ENCODE measurements at regions not wholly inside any gene's neighbourhood (a gene's known extent, or its start where the extent isn't known, plus 50 kb on each side); places are given as distances from the start of the nearest gene placed in this dataset.
A peak's percentile ranks its signal among the peaks of the same experiment; 100 is the strongest.

DNA sequence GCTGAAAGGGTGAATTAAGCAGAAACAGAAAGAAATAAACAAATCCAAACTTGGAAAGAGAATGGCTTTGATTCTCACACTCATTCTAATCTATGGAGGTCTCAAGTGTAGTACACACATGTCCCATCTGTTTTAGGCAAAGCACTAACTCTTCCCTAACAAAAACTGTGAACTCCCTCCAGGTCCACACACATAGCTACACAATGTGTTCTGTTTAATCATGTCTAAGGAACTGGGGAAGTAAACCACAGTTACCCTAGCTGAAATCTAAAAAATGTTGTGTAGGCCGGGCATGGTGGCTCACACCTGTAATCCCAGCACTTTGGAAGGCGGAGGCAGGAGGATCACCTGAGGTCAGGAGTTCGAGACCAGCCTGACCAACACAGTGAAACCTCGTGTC, 118.7 kb upstream of the FST start:
- Histone ChIP-seq H4K12ac (ENCODE audit: low read depth, low read length) (no peak overlapping the region), H4K8ac (ENCODE audit: low read depth, low read length) (no peak overlapping the region), H3K27me3 (ENCODE audit: insufficient read depth, low read length) (no peaks in the 10 kb centered on the region), H3K4ac (ENCODE audit: low read depth, low read length) (no peak overlapping the region), H2AFZ (ENCODE audit: insufficient read depth, low read length, poor library complexity) (no peak overlapping the region), H3K36me3 (ENCODE audit: control insufficient read depth in 1 of 2, insufficient read depth in 2 of 2, low read length in 2 of 2) (no peaks in the 10 kb centered on the region), H3K79me1 (ENCODE audit: low read length) (no peaks in the 10 kb centered on the region), H3K9ac (ENCODE audit: low read length) (no peak overlapping the region), H2BK120ac (ENCODE audit: insufficient read depth, low read length, poor library complexity) (no peak overlapping the region), H3K14ac (ENCODE audit: low read length) (no peak overlapping the region), H3K79me2 (ENCODE audit: control insufficient read depth, insufficient read depth, low read length, poor library complexity) (no peaks in the 10 kb centered on the region), H2AK5ac (ENCODE audit: low read length) (no peak overlapping the region), H3K4me3 (ENCODE audit: low read depth, low read length) (no peak overlapping the region), H3K27ac (ENCODE audit: low read depth, low read length) (no peak overlapping the region), H4K91ac (ENCODE audit: low read depth, low read length) (no peak overlapping the region), H3K18ac (ENCODE audit: low read length) (no peak overlapping the region), H3K23ac (ENCODE audit: low read length) (no peak overlapping the region), H3K4me1 (ENCODE audit: control insufficient read depth in 1 of 2, insufficient read depth in 2 of 2, low read length in 2 of 2) (no peaks in the 10 kb centered on the region), H2BK5ac (ENCODE audit: low read depth, low read length, poor library complexity) (no peak overlapping the region), H3K4me2 (ENCODE audit: low read length) (no peak overlapping the region), H2BK12ac (ENCODE audit: low read length) (no peak overlapping the region), H3K9me3 (ENCODE audit: insufficient read depth, low read depth, low read length) (no peaks in the 10 kb centered on the region)
- no CpG with 5 or more reads among the region's 4 CpGs for WGBS (ENCODE audit: extremely low coverage, insufficient coverage, insufficient read length)
- DNase-seq = no peak

DNA sequence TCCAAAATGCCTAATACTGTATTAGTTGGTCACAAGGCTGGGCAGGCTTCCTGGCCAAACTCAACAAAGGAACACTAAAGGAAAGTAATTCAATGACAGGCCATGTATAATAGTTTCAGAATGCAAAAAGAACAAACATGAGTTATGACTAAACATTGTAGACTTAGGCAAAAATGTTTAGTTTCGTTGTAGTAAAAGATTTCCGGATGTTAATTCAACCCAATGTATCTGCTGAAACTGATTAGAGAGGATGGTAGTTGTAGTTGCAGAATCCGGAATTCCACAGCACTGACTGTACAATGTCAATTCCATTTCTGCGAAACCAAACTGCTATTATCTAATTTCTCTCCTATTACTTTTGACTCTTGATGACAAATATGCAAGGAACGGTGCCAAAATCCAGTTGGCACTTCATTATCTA, 117.9 kb upstream of the FST start:
- DNase-seq = peak; percentile 21 to 55
- Histone ChIP-seq H3K79me1 (ENCODE audit: low read length) (no peaks in the 10 kb centered on the region), H2AFZ (ENCODE audit: insufficient read depth, low read length, poor library complexity) (no peak overlapping the region), H3K14ac (ENCODE audit: low read length) (no peak overlapping the region), H3K79me2 (ENCODE audit: control insufficient read depth, insufficient read depth, low read length, poor library complexity) (no peaks in the 10 kb centered on the region), H3K23ac (ENCODE audit: low read length) (no peak overlapping the region), H2AK5ac (ENCODE audit: low read length) (no peak overlapping the region), H3K9ac (ENCODE audit: low read length) (no peak overlapping the region), H3K9me3 (ENCODE audit: insufficient read depth, low read depth, low read length) (no peaks in the 10 kb centered on the region), H3K4me1 (ENCODE audit: control insufficient read depth in 1 of 2, insufficient read depth in 2 of 2, low read length in 2 of 2) (no peaks in the 10 kb centered on the region), H2BK120ac (ENCODE audit: insufficient read depth, low read length, poor library complexity) (no peak overlapping the region), H4K12ac (ENCODE audit: low read depth, low read length) (no peak overlapping the region), H4K8ac (ENCODE audit: low read depth, low read length) (no peak overlapping the region), H3K18ac (ENCODE audit: low read length) (no peak overlapping the region), H3K27me3 (ENCODE audit: insufficient read depth, low read length) (no peaks in the 10 kb centered on the region), H2BK12ac (ENCODE audit: low read length) (no peak overlapping the region), H3K4me3 (ENCODE audit: low read depth, low read length) (no peak overlapping the region), H3K36me3 (ENCODE audit: control insufficient read depth in 1 of 2, insufficient read depth in 2 of 2, low read length in 2 of 2) (no peaks in the 10 kb centered on the region), H2BK5ac (ENCODE audit: low read depth, low read length, poor library complexity) (no peak overlapping the region), H4K91ac (ENCODE audit: low read depth, low read length) (no peak overlapping the region), H3K4ac (ENCODE audit: low read depth, low read length) (no peak overlapping the region), H3K27ac (ENCODE audit: low read depth, low read length) (no peak overlapping the region), H3K4me2 (ENCODE audit: low read length) (no peak overlapping the region)
- no CpG with 5 or more reads among the region's 5 CpGs for WGBS (ENCODE audit: extremely low coverage, insufficient coverage, insufficient read length)

DNA sequence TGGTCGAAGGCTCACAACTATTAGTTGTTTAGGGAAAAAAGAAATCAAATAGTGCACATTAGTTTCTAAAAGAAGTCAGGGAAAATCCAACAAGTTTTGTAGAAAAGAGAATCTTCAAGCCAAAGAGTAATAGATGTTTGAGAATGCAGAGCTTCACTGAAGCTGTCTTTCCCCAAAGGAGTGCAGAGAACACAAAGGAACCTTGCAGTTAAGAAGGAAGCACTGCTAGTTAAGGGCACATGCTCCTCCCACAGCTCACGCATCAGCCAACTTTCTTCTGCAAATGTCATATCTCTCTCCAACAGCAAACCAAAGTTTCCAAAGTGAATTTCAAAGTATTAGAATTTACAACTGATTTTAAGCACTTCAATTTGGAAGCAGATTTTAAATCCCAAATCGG, 116.4 kb upstream of the FST start:
- Histone ChIP-seq H3K18ac (ENCODE audit: low read length) (no peak overlapping the region), H3K4me3 (ENCODE audit: low read depth, low read length) (no peak overlapping the region), H3K9me3 (ENCODE audit: insufficient read depth, low read depth, low read length) (no peaks in the 10 kb centered on the region), H3K9ac (ENCODE audit: low read length) (no peak overlapping the region), H3K79me1 (ENCODE audit: low read length) (no peaks in the 10 kb centered on the region), H3K4me2 (ENCODE audit: low read length) (no peak overlapping the region), H3K4ac (ENCODE audit: low read depth, low read length) (no peak overlapping the region), H2BK12ac (ENCODE audit: low read length) (no peak overlapping the region), H4K91ac (ENCODE audit: low read depth, low read length) (no peak overlapping the region), H3K14ac (ENCODE audit: low read length) (no peak overlapping the region), H3K4me1 (ENCODE audit: control insufficient read depth in 1 of 2, insufficient read depth in 2 of 2, low read length in 2 of 2) (no peaks in the 10 kb centered on the region), H3K27ac (ENCODE audit: low read depth, low read length) (no peak overlapping the region), H2BK120ac (ENCODE audit: insufficient read depth, low read length, poor library complexity) (no peak overlapping the region), H3K27me3 (ENCODE audit: insufficient read depth, low read length) (no peaks in the 10 kb centered on the region), H2AFZ (ENCODE audit: insufficient read depth, low read length, poor library complexity) (no peak overlapping the region), H3K79me2 (ENCODE audit: control insufficient read depth, insufficient read depth, low read length, poor library complexity) (no peaks in the 10 kb centered on the region), H3K36me3 (ENCODE audit: control insufficient read depth in 1 of 2, insufficient read depth in 2 of 2, low read length in 2 of 2) (no peaks in the 10 kb centered on the region), H4K8ac (ENCODE audit: low read depth, low read length) (no peak overlapping the region), H2AK5ac (ENCODE audit: low read length) (no peak overlapping the region), H2BK5ac (ENCODE audit: low read depth, low read length, poor library complexity) (no peak overlapping the region), H3K23ac (ENCODE audit: low read length) (no peak overlapping the region), H4K12ac (ENCODE audit: low read depth, low read length) (no peak overlapping the region)
- DNase-seq = no peak
- no CpG with 5 or more reads among the region's 3 CpGs for WGBS (ENCODE audit: extremely low coverage, insufficient coverage, insufficient read length)

DNA sequence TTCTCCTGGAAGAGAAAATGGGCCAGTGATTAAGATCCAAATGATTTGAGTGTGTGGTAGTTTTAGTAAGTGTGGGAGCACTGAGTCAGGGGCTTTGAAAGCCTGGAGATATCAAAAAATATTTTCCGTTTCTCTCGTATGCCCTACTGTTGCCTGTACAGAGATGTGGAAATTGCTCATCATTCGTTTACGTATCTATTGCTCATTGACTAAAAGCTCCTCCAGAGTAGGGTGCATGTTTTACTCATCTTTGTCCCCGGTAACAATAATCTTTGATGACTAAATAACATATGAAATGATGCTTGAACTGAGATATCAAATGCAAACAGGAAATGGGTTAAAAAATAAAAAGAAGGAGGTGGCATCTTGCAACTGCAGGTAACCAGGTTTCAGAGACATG, 114.2 kb upstream of the FST start:
- no peaks in the 10 kb centered on the region for H3K4me1 ChIP-seq (ENCODE audit: control insufficient read depth in 1 of 2, insufficient read depth in 2 of 2, low read length in 2 of 2)
- no peak for DNase-seq
- no peak overlapping the region for H3K23ac ChIP-seq (ENCODE audit: low read length)
- no peak overlapping the region for H4K8ac ChIP-seq (ENCODE audit: low read depth, low read length)
- H3K4ac ChIP-seq (ENCODE audit: low read depth, low read length) = no peak overlapping the region
- no peak overlapping the region for H4K91ac ChIP-seq (ENCODE audit: low read depth, low read length)
- no peak overlapping the region for H3K18ac ChIP-seq (ENCODE audit: low read length)
- no peaks in the 10 kb centered on the region for H3K9me3 ChIP-seq (ENCODE audit: insufficient read depth, low read depth, low read length)
- no CpG with 5 or more reads among the region's 5 CpGs for WGBS (ENCODE audit: extremely low coverage, insufficient coverage, insufficient read length)
- no peak overlapping the region for H3K14ac ChIP-seq (ENCODE audit: low read length)
- H2BK5ac ChIP-seq (ENCODE audit: low read depth, low read length, poor library complexity) = no peak overlapping the region
- H3K4me3 ChIP-seq (ENCODE audit: low read depth, low read length) = no peak overlapping the region
- no peak overlapping the region for H2BK12ac ChIP-seq (ENCODE audit: low read length)
- no peak overlapping the region for H4K12ac ChIP-seq (ENCODE audit: low read depth, low read length)
- no peaks in the 10 kb centered on the region for H3K27me3 ChIP-seq (ENCODE audit: insufficient read depth, low read length)
- no peak overlapping the region for H3K27ac ChIP-seq (ENCODE audit: low read depth, low read length)
- H2AFZ ChIP-seq (ENCODE audit: insufficient read depth, low read length, poor library complexity) = no peak overlapping the region
- no peak overlapping the region for H3K9ac ChIP-seq (ENCODE audit: low read length)
- no peaks in the 10 kb centered on the region for H3K36me3 ChIP-seq (ENCODE audit: control insufficient read depth in 1 of 2, insufficient read depth in 2 of 2, low read length in 2 of 2)
- no peak overlapping the region for H3K4me2 ChIP-seq (ENCODE audit: low read length)
- H2BK120ac ChIP-seq (ENCODE audit: insufficient read depth, low read length, poor library complexity) = no peak overlapping the region
- no peaks in the 10 kb centered on the region for H3K79me2 ChIP-seq (ENCODE audit: control insufficient read depth, insufficient read depth, low read length, poor library complexity)
- no peaks in the 10 kb centered on the region for H3K79me1 ChIP-seq (ENCODE audit: low read length)
- no peak overlapping the region for H2AK5ac ChIP-seq (ENCODE audit: low read length)

Data from trophoblast cell (in vitro differentiated cells and primary cell).